WERI-Rb-1 (cell line): ENCODE measurements at regions not wholly inside any gene's neighbourhood (a gene's known extent, or its start where the extent isn't known, plus 50 kb on each side); places are given as distances from the start of the nearest gene placed in this dataset.

Source experiments
- DNase-seq: peaks from one replicate; pipeline ENCODE4 v3.0.0-alpha.2; 2020
- H3K27ac ChIP-seq: fragments of 250-450 bp; sonication (Bioruptor Pico); 2 replicates; pipeline ENCODE4 v1.5.1; 2020; ENCODE audit warnings: mild to moderate bottlenecking, moderate library complexity
- H3K27me3 ChIP-seq: fragments of 250-450 bp; sonication (Bioruptor Pico); 2 replicates; pipeline ENCODE4 v1.5.1; 2021; ENCODE audit warnings: mild to moderate bottlenecking, low read depth, moderate library complexity; ENCODE audit not compliant: insufficient read depth, severe bottlenecking
- H3K36me3 ChIP-seq: fragments of 250-450 bp; sonication (Bioruptor Pico); 2 replicates; pipeline ENCODE4 v1.5.1; 2020; ENCODE audit warnings: mild to moderate bottlenecking, moderate library complexity
- H3K4me3 ChIP-seq: 2 replicates; pipeline ENCODE4 v1.5.1; 2011; ENCODE audit warnings: low read depth, mild to moderate bottlenecking, control low read depth, low read length
- H3K9me3 ChIP-seq: fragments of 250-450 bp; sonication (Bioruptor Pico); 2 replicates; pipeline ENCODE4 v1.5.1; 2021; ENCODE audit warnings: mild to moderate bottlenecking, moderate library complexity; ENCODE audit not compliant: severe bottlenecking
- CTCF ChIP-seq: IDR thresholded peaks from 2 replicates; pipeline ENCODE4 v1.5.1; 2011; ENCODE audit warnings: low read depth, mild to moderate bottlenecking, control low read depth, inconsistent platforms, low read length

GRCh38 chr11:105268404-105269062, 129.0 kb upstream of the CARD18 start:
- no peak for DNase-seq
- no peak for TF ChIP-seq CTCF
- H3K9me3 ChIP-seq = no peaks in the 10 kb centered on the region
- no peaks in the 10 kb centered on the region for H3K27me3 ChIP-seq
- no peaks in the 10 kb centered on the region for H3K36me3 ChIP-seq
- no peak overlapping the region for H3K27ac ChIP-seq
- no peak overlapping the region for H3K4me3 ChIP-seq

DNA sequence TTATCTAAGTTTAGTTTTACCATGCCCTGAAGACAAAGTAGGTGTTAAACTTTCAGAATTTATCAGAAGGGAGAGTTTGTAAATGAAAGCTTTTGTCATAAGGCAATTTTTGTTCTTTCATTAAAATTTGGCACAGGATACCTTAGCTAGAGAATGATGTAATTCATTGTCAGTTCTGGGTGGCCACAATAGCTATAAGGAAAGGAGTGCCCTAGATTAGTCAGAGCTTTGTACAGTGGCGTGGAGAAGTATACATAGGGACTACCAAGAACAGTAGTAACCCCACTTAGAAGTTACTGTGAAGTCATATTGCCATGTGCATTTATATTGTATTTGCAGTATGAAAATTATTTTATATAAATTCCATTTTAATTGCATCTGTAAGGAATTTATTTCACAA, 126.3 kb upstream of the CARD18 start:
- no peaks in the 10 kb centered on the region for H3K27me3 ChIP-seq
- DNase-seq = no peak
- H3K9me3 ChIP-seq = no peaks in the 10 kb centered on the region

DNA sequence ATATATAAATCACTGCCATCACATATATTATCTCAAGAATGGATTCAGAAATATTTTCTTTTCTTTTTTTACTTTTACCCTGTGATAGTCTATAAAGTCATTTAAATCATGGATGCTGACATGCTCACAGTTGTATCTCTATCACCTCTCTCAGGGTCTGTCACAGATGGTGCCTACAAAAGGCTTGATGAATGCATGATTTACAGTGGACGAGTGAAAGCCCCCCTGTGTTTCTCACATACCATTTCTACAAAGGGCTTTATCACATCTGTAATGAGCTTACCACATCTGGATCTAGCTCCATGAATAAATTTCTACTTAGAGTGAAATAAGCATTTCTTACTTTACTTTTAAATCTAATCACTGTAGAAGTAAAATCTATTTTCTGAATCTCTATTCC, 121.4 kb upstream of the CARD18 start:
- TF ChIP-seq CTCF = no peak
- no peaks in the 10 kb centered on the region for H3K27me3 ChIP-seq

More for the DNA sequence above, 126.3 kb upstream of the CARD18 start:
- Histone ChIP-seq H3K27ac (no peak overlapping the region), H3K4me3 (no peak overlapping the region), H3K36me3 (no peaks in the 10 kb centered on the region)
- TF ChIP-seq CTCF = no peak

DNA sequence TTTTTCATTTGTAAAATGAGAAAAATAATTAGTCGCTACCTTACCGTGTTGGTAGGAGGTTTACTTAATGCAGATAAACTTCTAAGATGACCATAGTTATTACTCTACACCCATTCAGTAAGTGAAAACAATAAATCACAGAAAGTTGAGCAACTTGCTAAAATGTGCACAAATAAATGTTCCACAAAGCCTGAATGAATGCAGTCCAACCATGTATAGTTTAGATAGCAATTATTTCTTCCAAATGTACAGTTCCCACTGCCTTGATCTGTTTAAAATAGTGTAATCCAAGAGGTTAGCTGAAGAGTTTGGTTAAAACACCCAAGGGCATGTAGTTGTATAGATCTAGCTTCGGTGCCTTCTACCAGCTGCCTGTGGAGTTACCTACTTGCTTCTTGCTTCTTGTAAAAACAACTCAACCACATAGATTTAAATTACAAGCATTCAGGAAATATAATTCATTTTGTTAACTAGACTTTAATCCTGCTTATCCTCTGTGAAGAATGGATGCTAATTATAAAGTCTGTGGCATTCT, 106.3 kb upstream of the CARD18 start:
- H3K27me3 ChIP-seq = no peaks in the 10 kb centered on the region
- no peak overlapping the region for H3K27ac ChIP-seq
- no peak for TF ChIP-seq CTCF
- no peaks in the 10 kb centered on the region for H3K36me3 ChIP-seq
- H3K4me3 ChIP-seq = no peak overlapping the region
- no peaks in the 10 kb centered on the region for H3K9me3 ChIP-seq
- DNase-seq = no peak

More for the DNA sequence above, 121.4 kb upstream of the CARD18 start:
- Histone ChIP-seq H3K27ac (no peak overlapping the region), H3K9me3 (no peaks in the 10 kb centered on the region), H3K4me3 (no peak overlapping the region), H3K36me3 (no peaks in the 10 kb centered on the region)
- no peak for DNase-seq

GRCh38 chr11:105244160-105244825, 104.7 kb upstream of the CARD18 start:
- no peaks in the 10 kb centered on the region for H3K36me3 ChIP-seq
- no peaks in the 10 kb centered on the region for H3K9me3 ChIP-seq
- no peak for DNase-seq
- TF ChIP-seq CTCF = no peak
- no peaks in the 10 kb centered on the region for H3K27me3 ChIP-seq
- no peak overlapping the region for H3K4me3 ChIP-seq
- H3K27ac ChIP-seq = no peak overlapping the region
